Spleen (tissue), 7 donors: ENCODE measurements at regions not wholly inside any gene's neighbourhood (a gene's known extent, or its start where the extent isn't known, plus 50 kb on each side); places are given as distances from the start of the nearest gene placed in this dataset.

Experiments
- CTCF ChIP-seq, 11 experiments: fragments of 200-600 bp in 7 of 11; fragments of 450-650 bp in 4 of 11; sonication (generic) in 4 of 11; IDR thresholded peaks in 8 of 11; conservative IDR thresholded peaks in 3 of 11; 1 replicate in 7 of 11; 2 replicates in 4 of 11; pipeline versions ENCODE4 v1.4.0 to v1.8.0; 2016 to 2021; ENCODE audit warnings: antibody characterized with exemption in 11 of 11, inconsistent platforms in 4 of 11, mild to moderate bottlenecking in 1 of 11
- POLR2AphosphoS5 ChIP-seq, 3 donors: sonication (generic); formaldehyde crosslinking; IDR thresholded peaks; one replicate each; pipeline ENCODE4 v1.5.1; 2017; ENCODE audit warnings: antibody characterized with exemption in 3 of 3
- donor health status: DM: no; HTN: no; CAD: no; lungs with moderate emphysema.
- donor health status: DM: no; HTN: no; CAD: no.
- donor health status: DM: no; HTN: no; CAD: no.

- TF ChIP-seq CTCF (IDR thresholded peaks at IDR 0.05 in 8 of 11, conservative IDR thresholded peaks at IDR 0.05 in 3 of 11) = no peak
- no peak for TF ChIP-seq POLR2AphosphoS5 (IDR thresholded peaks at IDR 0.05)
Measured at GRCh38 chr9:116098476-116098875, 55.1 kb upstream of the PAPPA start.
